ENCODE measurements at regions not wholly inside any gene's neighbourhood (a gene's known extent, or its start where the extent isn't known, plus 50 kb on each side); places are given as distances from the start of the nearest gene placed in this dataset.

DNA sequence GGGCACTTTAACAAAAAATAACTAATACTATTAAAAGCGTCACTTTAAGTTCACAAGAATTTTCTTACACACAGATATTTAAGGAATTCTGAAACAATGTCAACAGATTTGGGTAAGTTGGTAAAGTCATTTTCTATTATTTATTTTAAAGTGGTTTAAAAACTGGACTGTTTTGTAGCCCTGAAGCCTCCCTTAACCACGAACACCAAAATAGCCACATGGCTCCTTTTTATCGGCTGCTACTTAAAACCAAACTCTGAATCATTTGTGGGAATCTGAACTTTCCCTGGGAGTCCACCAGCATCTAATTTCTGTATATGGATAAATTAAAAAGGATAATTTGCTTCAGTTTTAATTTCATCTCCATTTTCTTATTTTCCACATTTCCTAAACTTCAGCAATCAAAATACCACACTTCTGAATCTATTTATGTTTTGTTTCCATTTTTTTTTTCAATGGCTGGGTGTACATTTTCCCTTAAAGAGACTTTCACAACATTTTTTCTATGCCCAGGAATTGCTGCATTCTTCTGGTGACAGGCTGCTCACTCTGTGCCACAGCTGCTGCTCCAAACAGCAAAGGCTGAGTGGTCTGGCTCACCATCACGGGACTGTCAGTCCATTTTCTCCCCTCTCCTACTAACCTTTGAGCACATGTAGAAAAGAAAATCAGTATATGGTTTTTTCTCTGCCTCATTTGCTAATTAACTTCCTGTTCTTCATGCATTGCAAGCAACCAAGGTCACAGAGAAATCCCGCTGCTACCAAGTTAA lies 255.5 kb upstream of the KCNJ16 start:
- intact Hi-C loops (cut with micrococcal nuclease), result loop anchor here (10.0 kb wide), 1 partner anchor 55 kb away; no protein-coding TSS in a partner anchor

GRCh38 chr17:69820876-69821473 lies 254.1 kb upstream of the KCNJ16 start:
- intact Hi-C loops (cut with micrococcal nuclease), result no loop called here

GRCh38 chr17:69822314-69822875 lies 252.6 kb upstream of the KCNJ16 start:
- intact Hi-C loops (cut with micrococcal nuclease), result no loop called here

DNA sequence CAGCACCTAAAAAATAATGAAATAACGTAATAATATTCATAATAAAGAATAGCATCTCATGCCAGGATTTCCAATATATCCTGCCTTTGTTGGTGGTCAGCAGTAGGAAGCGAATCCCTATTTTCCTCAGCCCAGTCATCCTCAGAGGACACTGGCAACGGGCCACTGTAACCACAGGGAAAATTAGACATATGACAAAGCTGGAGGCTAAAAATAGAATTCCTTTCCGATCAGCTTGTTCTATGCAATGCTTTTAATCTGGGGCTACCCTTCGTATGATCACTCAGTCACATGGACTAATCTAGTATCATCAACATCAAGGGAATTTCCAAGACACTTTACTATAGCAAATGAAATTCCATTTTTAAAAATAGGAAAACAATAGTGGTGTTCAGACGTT lies 246.9 kb upstream of the KCNJ16 start:
- intact Hi-C loops (cut with micrococcal nuclease), result no loop called here

- intact Hi-C loops (cut with micrococcal nuclease), result no loop called here
Measured at GRCh38 chr17:69834494-69834893, 240.5 kb upstream of the KCNJ16 start.

DNA sequence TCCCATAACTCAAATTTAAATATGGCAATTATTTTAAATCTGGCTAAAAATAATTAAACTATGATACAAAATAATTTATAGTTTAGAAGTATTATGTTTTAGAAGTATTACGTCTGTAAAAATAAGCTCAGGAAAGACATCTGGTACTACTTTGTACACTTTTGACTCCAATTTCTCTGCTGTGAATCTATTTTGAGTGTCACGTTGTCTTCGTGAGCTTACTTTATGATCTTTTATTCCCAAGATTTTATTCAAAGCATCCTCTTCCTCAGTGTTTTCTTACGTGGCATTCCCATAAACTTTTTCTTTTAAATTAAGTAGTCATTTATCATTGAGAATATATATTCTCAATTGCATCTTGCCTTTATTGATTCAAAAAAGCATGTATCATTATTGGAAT lies 223.3 kb upstream of the KCNJ16 start:
- intact Hi-C loops (cut with micrococcal nuclease), result no loop called here

GRCh38 chr17:69853541-69854224 lies 221.3 kb upstream of the KCNJ16 start:
- intact Hi-C loops (cut with micrococcal nuclease), result no loop called here

DNA sequence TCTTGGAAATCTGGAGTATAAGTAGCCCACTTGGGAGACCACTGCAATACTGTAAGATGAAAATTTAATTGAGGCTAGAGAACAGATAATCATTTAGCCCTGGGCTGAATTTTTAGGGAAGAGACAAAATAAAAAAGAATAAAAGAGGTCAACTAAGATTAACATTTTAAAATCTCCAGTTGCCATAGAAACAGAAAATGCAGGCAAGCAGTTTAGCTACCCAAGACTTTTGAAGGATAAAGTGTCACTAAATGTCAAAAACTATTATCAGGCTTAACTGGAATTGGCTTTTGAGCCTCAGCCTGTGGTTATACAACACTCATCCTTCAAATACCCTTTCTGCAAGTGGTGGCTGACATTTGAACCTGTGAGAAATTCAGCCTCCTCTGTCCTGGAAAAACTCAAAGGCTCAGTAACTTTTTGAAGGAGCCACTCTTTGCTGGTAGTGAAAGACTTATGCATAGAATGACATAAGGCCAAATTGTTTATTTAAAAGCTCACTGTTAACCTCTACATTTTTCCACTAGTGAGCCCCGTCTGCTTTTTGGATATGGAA lies 220.7 kb upstream of the KCNJ16 start:
- intact Hi-C loops (cut with micrococcal nuclease), result no loop called here

- intact Hi-C loops (cut with micrococcal nuclease), result no loop called here
Measured at GRCh38 chr17:69856946-69857345, 218.1 kb upstream of the KCNJ16 start.

GRCh38 chr17:69857412-69857835 lies 217.6 kb upstream of the KCNJ16 start:
- intact Hi-C loops (cut with micrococcal nuclease), result no loop called here

DNA sequence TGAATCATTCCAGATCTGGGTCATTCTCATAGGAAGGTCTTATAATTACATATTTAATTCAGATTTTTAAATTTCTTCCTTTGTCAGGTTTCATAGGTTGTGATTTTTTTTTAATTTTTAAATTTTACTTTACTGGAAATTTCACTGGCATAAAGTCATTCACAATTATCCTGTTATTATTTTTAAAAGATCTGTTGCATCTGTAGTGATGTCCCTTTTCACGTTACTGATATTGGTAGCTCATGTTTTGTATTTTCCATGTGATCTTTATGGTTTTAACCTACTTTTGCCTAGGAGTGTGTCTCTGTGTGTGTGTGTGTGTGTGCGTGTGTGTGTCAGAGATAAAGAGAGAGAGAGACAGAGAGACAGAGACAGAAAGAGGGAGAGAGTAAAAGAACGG lies 216.6 kb upstream of the KCNJ16 start:
- intact Hi-C loops (cut with micrococcal nuclease), result no loop called here

GRCh38 chr17:69860142-69860680 lies 214.8 kb upstream of the KCNJ16 start:
- intact Hi-C loops (cut with micrococcal nuclease), result no loop called here

DNA sequence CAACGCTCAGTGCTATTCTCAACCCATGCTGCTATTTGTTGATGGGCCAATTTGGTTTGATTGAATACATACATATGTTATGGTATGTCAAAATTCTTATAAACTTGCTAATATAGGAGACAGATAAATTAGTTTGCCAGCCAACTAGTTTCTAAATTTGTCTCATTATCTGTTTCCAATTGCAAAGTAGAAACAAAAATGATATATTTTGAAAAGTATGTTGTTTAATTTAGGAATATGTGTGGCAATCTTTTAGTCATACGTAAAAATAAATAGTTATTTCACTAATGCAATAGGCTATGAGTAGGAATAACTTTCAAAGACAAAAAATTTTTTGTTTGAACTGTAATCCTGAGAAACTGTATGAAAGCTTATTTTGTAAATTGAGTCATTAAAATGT lies 210.6 kb upstream of the KCNJ16 start:
- intact Hi-C loops (cut with micrococcal nuclease), result no loop called here

- intact Hi-C loops (cut with micrococcal nuclease), result loop anchor here (10.0 kb wide), 1 partner anchor 55 kb away; no protein-coding TSS in a partner anchor
Measured at GRCh38 chr17:69869667-69870066, 205.4 kb upstream of the KCNJ16 start.

DNA sequence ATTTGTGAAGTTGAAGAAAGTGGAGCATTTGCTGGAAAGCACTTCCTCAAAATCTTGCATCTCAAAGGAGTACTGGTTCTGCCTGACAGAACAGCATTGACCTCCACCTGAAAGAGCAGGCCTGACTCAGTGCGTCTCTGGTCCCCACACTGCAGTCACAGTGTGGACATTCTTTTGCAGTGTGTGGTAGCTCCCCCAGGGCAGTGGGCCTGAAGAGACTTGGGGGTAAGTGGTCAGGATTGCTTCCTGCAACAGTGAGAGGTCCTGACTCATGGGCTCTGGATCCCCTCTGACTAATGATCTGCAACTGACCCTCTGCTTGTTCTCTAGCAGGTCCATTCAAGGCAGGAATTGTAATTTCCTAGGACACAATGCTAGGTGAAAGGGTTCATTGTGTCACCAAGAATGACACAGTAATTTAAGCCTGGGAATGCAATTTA lies 204.9 kb upstream of the KCNJ16 start:
- intact Hi-C loops (cut with micrococcal nuclease), result loop anchor here (10.0 kb wide), 1 partner anchor 55 kb away; no protein-coding TSS in a partner anchor

- intact Hi-C loops (cut with micrococcal nuclease), result loop anchor here (10.0 kb wide), 1 partner anchor 56 kb away; no protein-coding TSS in a partner anchor
Measured at GRCh38 chr17:69870751-69871199, 204.2 kb upstream of the KCNJ16 start.

DNA sequence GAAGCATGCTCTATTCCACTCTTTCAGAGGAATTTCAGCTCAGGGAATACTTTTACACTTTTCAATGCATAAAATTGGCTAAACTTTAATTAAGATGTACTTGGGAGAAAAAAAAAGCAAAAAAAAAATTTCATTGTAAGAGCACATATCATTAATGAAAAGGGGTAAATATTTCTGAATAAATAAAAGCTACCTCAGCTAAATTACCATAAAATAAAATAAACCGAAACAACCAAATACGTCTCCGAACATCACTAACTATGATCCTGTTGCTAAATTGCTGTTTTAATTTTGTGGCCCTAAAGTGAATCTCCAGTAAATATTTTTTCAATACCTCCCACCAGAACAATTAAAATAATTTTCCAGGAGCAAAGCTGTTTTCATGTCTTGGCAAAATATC lies 203.7 kb upstream of the KCNJ16 start:
- intact Hi-C loops (cut with micrococcal nuclease), result loop anchor here (10.0 kb wide), 1 partner anchor 57 kb away; no protein-coding TSS in a partner anchor

GRCh38 chr17:69872675-69873262 lies 202.3 kb upstream of the KCNJ16 start:
- intact Hi-C loops (cut with micrococcal nuclease), result loop anchor here (10.0 kb wide), 1 partner anchor 58 kb away; no protein-coding TSS in a partner anchor

GRCh38 chr17:69874175-69874670 lies 200.8 kb upstream of the KCNJ16 start:
- intact Hi-C loops (cut with micrococcal nuclease), result loop anchor here (10.0 kb wide), 1 partner anchor 59 kb away; no protein-coding TSS in a partner anchor

DNA sequence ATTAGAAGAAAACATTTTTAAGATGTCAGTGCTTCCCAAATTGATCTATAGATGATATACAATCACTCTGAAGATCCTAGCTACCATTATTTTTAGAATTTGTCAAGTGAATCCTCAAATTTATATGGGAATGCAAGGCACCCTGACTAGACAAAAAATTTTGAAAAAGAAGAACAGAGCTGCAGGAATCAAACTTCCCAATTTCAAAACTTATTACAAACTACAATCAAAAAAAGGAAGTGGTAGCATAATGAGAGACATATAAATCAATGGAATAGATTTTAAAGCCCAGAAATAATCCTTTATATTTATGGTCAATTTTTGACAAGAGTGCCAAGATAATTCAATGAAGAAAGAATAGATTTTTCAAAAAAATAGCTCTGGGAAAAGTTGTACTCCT lies 198.3 kb upstream of the KCNJ16 start:
- intact Hi-C loops (cut with micrococcal nuclease), result loop anchor here (10.0 kb wide), 1 partner anchor 62 kb away; no protein-coding TSS in a partner anchor
